T-helper 1 cell (primary cell): ENCODE measurements at regions not wholly inside any gene's neighbourhood (a gene's known extent, or its start where the extent isn't known, plus 50 kb on each side); places are given as distances from the start of the nearest gene placed in this dataset.
"Not testable (repeated sequence)": the region's sequence is repeated elsewhere in the genome, so short reads cannot be mapped to it uniquely, and the experiment has no call there.

ENCODE experiments used
- DNase-seq, 5 donors: peaks; one replicate each; pipeline ENCODE4 v3.0.0-alpha.2; 2012 to 2020

GRCh38 chr16:58878641-58879040 lies 144.5 kb upstream of the GOT2 start:
- DNase-seq, result not testable (repeated sequence)

- no peak for DNase-seq
Measured at GRCh38 chr16:58866935-58867334, 132.8 kb upstream of the GOT2 start.

GRCh38 chr16:58863761-58864160 lies 129.6 kb upstream of the GOT2 start:
- DNase-seq, result no peak

DNA sequence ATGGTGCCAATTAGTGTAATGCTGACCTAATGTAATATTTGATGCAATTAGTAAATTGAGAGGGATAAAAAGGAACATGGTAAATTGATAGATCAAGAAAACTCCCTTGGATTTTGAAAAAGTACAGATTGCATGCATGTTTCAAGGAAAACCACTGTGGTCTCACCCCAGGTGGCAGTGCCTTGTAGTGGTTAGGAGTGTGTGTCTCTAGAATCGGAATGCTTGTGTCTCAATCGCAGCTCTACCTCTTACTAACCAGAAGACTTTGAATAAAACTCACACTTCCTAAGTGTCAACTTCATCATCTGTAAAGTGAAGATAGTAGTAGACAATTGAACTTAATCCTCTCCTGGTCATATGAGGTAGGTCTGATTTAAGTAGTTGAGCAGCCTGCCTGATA lies 128.9 kb upstream of the GOT2 start:
- DNase-seq, result no peak

GRCh38 chr16:58862334-58863021 lies 128.4 kb upstream of the GOT2 start:
- no peak for DNase-seq

DNA sequence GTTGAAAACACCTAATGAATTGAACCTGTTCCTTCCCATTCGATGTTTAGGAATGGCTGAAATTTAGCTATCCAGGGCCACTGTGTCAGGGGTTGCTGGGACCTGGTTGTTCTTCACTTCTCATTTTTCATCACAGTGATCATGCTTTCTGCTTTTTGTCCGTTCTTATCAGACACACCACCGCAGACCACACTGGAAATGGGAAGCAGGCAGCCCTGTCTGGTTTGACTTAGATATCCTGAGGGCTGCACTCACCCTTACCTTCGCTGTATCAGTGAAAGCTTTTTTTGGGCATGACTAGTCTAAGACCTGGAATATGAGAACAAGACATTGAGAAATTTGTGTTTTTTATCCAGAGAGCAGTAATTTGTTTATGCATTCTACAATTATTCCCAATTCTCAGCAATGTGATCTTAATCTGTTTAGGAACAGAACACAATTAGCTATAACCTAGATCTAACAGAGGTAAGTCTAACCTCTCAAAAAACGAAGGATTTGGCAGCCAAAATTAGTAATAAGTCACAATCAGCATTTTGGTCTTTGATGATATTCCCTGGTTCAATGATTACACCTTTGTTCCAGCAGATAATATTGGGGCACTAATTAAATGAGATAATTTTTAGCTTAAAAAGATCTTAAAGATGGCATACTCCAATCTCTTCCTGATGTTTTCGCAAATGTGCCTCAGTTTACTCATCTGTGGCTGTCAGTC lies 126.0 kb upstream of the GOT2 start:
- no peak for DNase-seq

GRCh38 chr16:58858577-58858976 lies 124.5 kb upstream of the GOT2 start:
- not testable (repeated sequence) for DNase-seq

DNA sequence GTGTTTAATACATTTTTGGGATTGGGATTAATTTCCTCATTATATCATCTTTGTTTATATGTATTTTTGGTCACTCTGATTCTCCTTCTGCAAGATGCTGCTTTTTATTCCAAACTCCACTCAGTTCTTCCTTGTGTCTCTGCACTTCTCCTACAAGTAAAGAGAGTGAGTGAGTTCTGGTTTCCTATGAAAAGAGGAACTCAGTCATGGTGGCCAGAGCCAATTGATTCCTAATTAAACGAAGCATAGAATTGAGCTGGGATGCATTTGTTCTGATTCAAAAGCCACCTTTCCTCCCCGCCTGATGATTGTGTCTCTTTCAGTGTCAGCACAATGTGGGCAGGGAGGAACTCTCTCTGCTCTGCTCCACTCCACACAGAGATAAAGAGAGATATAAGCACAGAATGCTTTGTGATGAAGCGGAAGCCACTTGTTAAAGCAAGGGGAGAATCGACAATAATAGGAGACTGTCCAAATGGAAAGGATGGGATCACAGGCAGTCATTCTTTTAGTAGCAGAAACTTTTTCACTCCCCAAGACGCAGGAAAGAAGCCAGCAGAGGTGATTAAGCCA lies 121.3 kb upstream of the GOT2 start:
- DNase-seq, result no peak

GRCh38 chr16:58853854-58854791 lies 120.0 kb upstream of the GOT2 start:
- DNase-seq, result no peak

DNA sequence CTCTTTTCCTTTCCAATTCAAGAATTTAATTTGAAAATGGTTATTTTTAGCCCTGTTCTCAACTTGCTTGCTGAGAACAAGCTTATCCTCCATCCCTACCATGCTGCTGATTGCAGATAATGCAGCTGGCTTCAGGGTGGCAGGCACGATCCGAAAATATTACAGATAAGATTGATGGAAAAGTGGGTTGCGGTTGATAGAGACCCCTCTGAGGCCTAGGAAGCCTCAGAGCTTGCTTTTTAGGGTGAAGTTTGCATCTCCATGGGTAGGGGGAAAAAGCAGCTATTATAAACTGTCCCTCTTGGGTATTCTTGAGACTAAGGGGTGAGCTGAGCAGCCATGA lies 116.5 kb upstream of the GOT2 start:
- DNase-seq, result no peak

DNA sequence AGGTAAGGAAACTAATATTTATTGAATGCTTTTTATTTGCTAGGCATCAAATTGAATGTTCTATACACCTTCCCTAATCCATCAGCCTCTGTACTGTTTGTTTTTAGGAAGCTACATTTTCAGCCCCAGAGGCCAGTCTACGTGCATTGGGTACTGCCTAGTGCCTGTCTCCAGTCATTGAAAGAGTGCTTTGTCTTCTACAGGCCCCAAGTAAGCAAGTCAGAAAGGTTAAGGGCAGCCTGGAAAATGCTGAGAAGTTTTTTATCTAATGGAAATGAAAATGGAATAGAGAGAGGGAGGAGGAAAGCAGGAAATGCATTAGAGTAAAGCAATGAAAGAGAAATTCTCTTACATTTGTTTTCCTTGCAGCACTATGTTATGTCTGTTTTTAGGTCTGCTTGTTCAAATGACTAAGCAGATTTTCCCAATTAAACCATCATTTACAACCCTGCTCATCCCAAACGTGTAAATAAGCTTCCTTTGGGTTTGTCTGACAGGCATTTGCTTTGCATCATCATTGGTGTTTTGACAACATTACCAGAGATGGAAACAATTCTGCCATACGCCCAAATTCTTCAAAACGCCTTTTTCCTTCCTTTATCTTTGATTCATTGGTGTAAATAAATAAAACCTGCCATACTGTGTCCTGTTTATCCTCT lies 116.0 kb upstream of the GOT2 start:
- no peak for DNase-seq

- no peak for DNase-seq
Measured at GRCh38 chr16:58848662-58849002, 114.5 kb upstream of the GOT2 start.

- no peak for DNase-seq
Measured at GRCh38 chr16:58847902-58848661, 114.0 kb upstream of the GOT2 start.

GRCh38 chr16:58846226-58846625 lies 112.1 kb upstream of the GOT2 start:
- DNase-seq, result not testable (repeated sequence)

DNA sequence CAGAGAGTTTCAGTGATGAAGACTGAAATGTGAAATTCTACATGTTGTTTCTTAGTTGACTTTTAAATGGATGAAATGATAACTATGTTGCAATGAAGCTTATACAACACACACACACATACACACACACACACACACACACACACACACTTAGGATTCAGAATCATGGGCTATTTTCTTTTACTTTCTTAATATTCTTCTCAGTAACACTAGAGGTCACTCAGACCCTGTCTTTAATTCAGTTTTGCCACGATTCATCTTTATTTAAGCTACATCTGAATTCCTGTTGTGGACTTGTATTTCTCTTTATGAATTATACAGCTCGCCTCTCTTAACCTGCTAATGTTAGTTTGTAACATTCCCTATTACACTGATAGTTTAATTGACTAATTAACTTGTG lies 109.6 kb upstream of the GOT2 start:
- DNase-seq, result no peak

DNA sequence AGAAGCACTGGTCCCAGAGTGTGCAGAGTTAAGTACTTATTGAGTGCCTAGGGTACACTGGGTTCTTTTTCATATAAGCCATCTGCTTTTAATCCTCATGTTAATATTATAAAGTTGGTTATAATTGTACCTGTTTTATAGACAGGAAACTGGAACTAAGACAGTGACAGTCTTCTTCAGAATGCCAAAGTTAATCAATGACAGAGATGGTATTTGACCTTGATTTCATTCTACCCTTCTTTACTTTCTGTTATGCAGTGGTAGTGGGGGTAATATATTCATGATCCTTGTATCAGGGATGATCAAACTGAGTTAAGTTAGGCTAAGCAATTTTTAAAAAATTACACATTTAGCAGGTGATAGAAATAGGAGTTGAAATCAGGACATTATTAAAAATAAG lies 108.6 kb upstream of the GOT2 start:
- no peak for DNase-seq

DNA sequence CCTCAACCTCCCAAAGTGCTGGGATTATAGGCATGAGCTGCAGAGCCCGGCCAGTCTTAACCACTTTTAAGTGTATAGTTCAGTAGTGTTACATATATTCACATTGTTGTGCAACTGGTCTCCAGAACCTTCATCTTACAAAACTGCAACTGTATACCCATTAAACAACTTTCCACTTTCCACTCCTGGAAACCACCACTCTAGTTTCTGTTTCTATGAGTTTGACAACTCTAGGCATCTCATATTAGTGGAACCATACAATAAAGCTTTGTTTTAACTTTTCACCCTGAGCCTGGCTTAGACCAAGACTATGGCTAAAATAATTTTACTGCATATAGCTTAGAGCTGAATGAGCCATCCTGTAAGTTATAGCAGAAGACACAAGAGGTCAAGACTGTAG lies 108.0 kb upstream of the GOT2 start:
- no peak for DNase-seq

DNA sequence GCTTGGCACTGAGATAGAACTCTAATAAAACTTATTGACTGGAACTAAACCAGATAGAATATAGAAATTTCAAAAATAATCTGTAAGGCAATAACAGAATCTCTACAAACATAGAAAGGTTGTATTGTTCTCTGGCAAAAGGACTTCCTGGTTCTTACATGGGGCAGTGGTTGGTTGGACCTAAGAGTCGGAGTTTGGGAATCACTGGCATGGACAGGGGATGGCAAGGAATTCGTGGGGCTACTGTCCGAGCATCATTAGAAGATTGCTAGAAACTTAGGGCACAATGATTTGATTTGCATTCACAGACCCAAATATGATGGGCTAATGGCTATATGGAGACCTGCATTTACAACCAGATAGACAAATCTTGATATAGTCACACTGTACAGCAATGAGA lies 103.8 kb upstream of the GOT2 start:
- DNase-seq, result no peak

DNA sequence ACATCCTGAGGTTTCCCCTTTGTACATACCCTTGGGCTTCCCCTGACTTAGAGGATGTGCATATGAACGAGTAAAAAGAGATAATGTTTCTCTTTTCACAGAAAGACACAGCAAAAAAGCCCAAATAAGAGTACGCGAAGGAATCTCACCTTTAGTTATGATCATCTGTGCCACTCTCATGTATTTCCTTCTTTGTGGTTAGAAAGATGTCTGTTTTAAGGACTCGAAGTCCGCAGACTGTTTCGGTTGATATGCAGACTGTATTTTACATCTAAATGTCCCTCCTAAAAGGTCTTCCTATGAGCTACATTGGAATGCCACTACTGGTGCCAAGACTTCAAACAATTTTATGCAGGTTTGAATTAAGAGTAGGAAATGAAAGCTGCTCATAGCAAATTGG lies 102.3 kb upstream of the GOT2 start:
- no peak for DNase-seq

DNA sequence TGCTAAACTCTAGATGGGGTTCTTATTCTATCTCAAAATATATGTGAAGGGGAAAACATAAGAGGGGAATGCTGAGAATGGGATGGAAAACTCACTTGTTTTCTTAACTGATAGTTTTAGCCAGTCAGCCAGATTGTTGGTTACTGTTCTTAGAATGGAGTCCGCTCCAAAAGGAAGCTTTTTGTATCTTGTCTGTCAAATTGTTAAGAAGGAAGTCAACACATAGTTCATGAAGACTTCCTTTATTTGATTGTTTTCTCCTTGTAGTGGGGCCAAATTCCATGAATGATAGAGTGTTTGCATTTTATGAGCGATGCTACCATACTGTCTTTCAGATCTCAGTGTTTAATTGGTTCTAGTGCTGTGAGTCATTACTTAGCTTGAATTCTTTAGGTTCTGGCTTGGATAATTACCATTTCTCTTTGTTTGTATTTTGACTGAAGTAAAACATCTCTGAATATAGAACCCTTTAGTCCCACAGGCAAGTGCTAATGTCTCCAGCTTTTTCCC lies 98.3 kb upstream of the GOT2 start:
- DNase-seq, result no peak

DNA sequence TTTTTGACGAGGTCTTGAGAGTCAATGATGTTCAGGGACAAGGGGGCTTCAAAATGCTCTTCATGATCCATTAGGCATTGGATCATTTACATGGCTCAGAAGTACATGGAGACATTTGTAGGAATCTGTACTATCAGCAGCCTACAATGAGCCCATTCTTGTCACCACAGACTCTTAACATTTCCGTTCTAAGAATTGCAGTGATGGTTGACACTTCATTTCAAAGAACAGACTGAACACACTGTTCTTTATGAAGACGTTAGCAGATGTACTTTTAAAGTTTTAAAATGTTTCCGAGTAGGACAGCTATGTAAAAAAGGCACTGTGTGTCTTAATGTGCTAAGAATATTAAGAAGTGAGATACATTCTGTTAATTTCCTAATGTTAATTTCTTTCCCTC lies 97.3 kb upstream of the GOT2 start:
- no peak for DNase-seq
